ENCODE measurements at regions not wholly inside any gene's neighbourhood (a gene's known extent, or its start where the extent isn't known, plus 50 kb on each side); places are given as distances from the start of the nearest gene placed in this dataset.

DNA sequence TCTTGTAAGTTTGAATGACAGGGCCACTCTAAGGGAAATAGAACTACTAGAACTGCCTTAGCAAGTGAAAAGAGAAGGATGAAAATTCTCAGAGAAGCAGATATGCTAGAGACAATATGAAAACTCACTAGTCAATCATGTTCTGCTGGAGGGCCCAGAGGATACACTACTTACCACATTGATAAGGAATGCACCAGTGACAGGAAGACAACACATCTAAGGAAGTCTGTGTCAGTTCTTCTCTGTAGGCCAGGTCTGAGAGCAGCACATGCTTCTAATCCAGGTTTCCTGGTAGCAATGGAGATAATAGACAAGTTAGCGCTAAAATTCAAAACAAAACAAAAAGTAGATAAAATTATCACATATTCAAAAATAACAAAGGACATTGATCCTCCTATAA lies 235.2 kb upstream of the AKR1E2 start:
- ATAC-seq (ENCODE audit: insufficient read depth, low read depth), result peak; percentile 62; the same call in 2 of the 3 replicates
- H3K4me3 ChIP-seq (ENCODE audit: low read depth in 1 of 2, low read length in 2 of 2), result no peak overlapping the region
- H3K27me3 ChIP-seq (ENCODE audit: insufficient read depth, low read length, poor library complexity), result no peaks in the 10 kb centered on the region
- no peaks in the 10 kb centered on the region for H3K9me3 ChIP-seq (ENCODE audit: insufficient read depth, low read length, severe bottlenecking)
- H3K36me3 ChIP-seq (ENCODE audit: insufficient read depth, low read length), result no peaks in the 10 kb centered on the region
- no peak for DNase-seq
- no peaks in the 10 kb centered on the region for H4K20me1 ChIP-seq (ENCODE audit: insufficient read depth, low read length)
- TF ChIP-seq, protein P1, sequence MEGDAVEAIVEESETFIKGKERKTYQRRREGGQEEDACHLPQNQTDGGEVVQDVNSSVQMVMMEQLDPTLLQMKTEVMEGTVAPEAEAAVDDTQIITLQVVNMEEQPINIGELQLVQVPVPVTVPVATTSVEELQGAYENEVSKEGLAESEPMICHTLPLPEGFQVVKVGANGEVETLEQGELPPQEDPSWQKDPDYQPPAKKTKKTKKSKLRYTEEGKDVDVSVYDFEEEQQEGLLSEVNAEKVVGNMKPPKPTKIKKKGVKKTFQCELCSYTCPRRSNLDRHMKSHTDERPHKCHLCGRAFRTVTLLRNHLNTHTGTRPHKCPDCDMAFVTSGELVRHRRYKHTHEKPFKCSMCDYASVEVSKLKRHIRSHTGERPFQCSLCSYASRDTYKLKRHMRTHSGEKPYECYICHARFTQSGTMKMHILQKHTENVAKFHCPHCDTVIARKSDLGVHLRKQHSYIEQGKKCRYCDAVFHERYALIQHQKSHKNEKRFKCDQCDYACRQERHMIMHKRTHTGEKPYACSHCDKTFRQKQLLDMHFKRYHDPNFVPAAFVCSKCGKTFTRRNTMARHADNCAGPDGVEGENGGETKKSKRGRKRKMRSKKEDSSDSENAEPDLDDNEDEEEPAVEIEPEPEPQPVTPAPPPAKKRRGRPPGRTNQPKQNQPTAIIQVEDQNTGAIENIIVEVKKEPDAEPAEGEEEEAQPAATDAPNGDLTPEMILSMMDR (IDR thresholded peaks at IDR 0.05; ENCODE audit: borderline replicate concordance, extremely low read depth, low read length, poor library complexity, severe bottlenecking), result no peak
- no peak for TF ChIP-seq EZH2 (IDR thresholded peaks at IDR 0.05; ENCODE audit: borderline replicate concordance, low read depth, low read length, severe bottlenecking)
- H3K4me1 ChIP-seq (ENCODE audit: insufficient read depth, low read length), result no peaks in the 10 kb centered on the region
- no peaks in the 10 kb centered on the region for H3K79me2 ChIP-seq (ENCODE audit: insufficient read depth, low read length)
- no peak overlapping the region; the same call in 1 of the 2 replicates for H2AFZ ChIP-seq (ENCODE audit: low read depth, low read length)
- no peak overlapping the region for H3K27ac ChIP-seq (ENCODE audit: low read length)
- no peak overlapping the region for H3K9ac ChIP-seq (ENCODE audit: low read depth, low read length)
- no peak overlapping the region for H3K4me2 ChIP-seq (ENCODE audit: insufficient read depth, low read length)

DNA sequence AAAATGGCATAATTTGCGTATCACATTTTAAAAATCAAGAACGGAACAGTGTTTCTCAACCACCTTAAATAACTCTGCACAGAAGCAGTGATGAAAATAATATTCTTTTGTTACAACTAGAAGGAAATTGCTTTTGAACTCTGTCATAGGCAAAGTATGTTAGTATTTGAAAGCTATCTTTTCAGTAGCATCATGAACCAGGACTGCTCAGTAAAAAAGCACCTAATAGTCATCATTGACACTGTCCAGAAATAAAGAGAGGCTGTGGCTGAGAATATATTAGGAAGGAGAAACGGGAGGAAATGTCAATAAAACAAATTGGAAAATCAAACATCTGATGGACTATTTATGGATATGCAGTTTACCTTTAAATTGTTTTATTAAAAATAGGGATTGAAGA lies 237.2 kb upstream of the AKR1E2 start:
- TF ChIP-seq, protein P1 (IDR thresholded peaks at IDR 0.05; ENCODE audit: borderline replicate concordance, extremely low read depth, low read length, poor library complexity, severe bottlenecking), result no peak
- no peak for TF ChIP-seq EZH2 (IDR thresholded peaks at IDR 0.05; ENCODE audit: borderline replicate concordance, low read depth, low read length, severe bottlenecking)
- Histone ChIP-seq H3K4me2 (ENCODE audit: insufficient read depth, low read length) (no peak overlapping the region), H3K9ac (ENCODE audit: low read depth, low read length) (no peak overlapping the region), H3K9me3 (ENCODE audit: insufficient read depth, low read length, severe bottlenecking) (no peaks in the 10 kb centered on the region), H3K36me3 (ENCODE audit: insufficient read depth, low read length) (no peaks in the 10 kb centered on the region), H3K27ac (ENCODE audit: low read length) (no peak overlapping the region), H3K4me1 (ENCODE audit: insufficient read depth, low read length) (no peaks in the 10 kb centered on the region), H3K4me3 (ENCODE audit: low read depth in 1 of 2, low read length in 2 of 2) (no peak overlapping the region), H2AFZ (ENCODE audit: low read depth, low read length) (no peak overlapping the region), H4K20me1 (ENCODE audit: insufficient read depth, low read length) (no peaks in the 10 kb centered on the region), H3K27me3 (ENCODE audit: insufficient read depth, low read length, poor library complexity) (no peaks in the 10 kb centered on the region), H3K79me2 (ENCODE audit: insufficient read depth, low read length) (no peaks in the 10 kb centered on the region)
- DNase-seq, result no peak
- ATAC-seq (ENCODE audit: insufficient read depth, low read depth), result no peak

- Histone ChIP-seq H3K9ac (ENCODE audit: low read depth, low read length) (no peak overlapping the region), H3K9me3 (ENCODE audit: insufficient read depth, low read length, severe bottlenecking) (no peaks in the 10 kb centered on the region), H3K79me2 (ENCODE audit: insufficient read depth, low read length) (no peaks in the 10 kb centered on the region), H2AFZ (ENCODE audit: low read depth, low read length) (no peak overlapping the region), H3K4me2 (ENCODE audit: insufficient read depth, low read length) (no peak overlapping the region), H3K4me1 (ENCODE audit: insufficient read depth, low read length) (no peaks in the 10 kb centered on the region), H4K20me1 (ENCODE audit: insufficient read depth, low read length) (no peaks in the 10 kb centered on the region), H3K27me3 (ENCODE audit: insufficient read depth, low read length, poor library complexity) (no peaks in the 10 kb centered on the region), H3K4me3 (ENCODE audit: low read depth in 1 of 2, low read length in 2 of 2) (no peak overlapping the region), H3K36me3 (ENCODE audit: insufficient read depth, low read length) (no peaks in the 10 kb centered on the region), H3K27ac (ENCODE audit: low read length) (no peak overlapping the region)
- TF ChIP-seq EZH2 (IDR thresholded peaks at IDR 0.05; ENCODE audit: borderline replicate concordance, low read depth, low read length, severe bottlenecking), result no peak
- TF ChIP-seq, protein P1 (IDR thresholded peaks at IDR 0.05; ENCODE audit: borderline replicate concordance, extremely low read depth, low read length, poor library complexity, severe bottlenecking), result no peak
- DNase-seq, result no peak
- no peak for ATAC-seq (ENCODE audit: insufficient read depth, low read depth)
Observed at GRCh38 chr10:4587466-4587865, 238.5 kb upstream of the AKR1E2 start.

GRCh38 chr10:4586776-4587175 lies 239.2 kb upstream of the AKR1E2 start:
- H3K27me3 ChIP-seq (ENCODE audit: insufficient read depth, low read length, poor library complexity), result no peaks in the 10 kb centered on the region
- DNase-seq, result no peak
- no peaks in the 10 kb centered on the region for H4K20me1 ChIP-seq (ENCODE audit: insufficient read depth, low read length)
- TF ChIP-seq EZH2 (IDR thresholded peaks at IDR 0.05; ENCODE audit: borderline replicate concordance, low read depth, low read length, severe bottlenecking), result no peak
- TF ChIP-seq, protein P1 (IDR thresholded peaks at IDR 0.05; ENCODE audit: borderline replicate concordance, extremely low read depth, low read length, poor library complexity, severe bottlenecking), result no peak
- no peaks in the 10 kb centered on the region for H3K79me2 ChIP-seq (ENCODE audit: insufficient read depth, low read length)
- no peak overlapping the region for H3K4me2 ChIP-seq (ENCODE audit: insufficient read depth, low read length)
- no peak overlapping the region for H3K9ac ChIP-seq (ENCODE audit: low read depth, low read length)
- no peak for ATAC-seq (ENCODE audit: insufficient read depth, low read depth)
- H3K4me1 ChIP-seq (ENCODE audit: insufficient read depth, low read length), result no peaks in the 10 kb centered on the region
- no peak overlapping the region for H3K4me3 ChIP-seq (ENCODE audit: low read depth in 1 of 2, low read length in 2 of 2)
- H3K36me3 ChIP-seq (ENCODE audit: insufficient read depth, low read length), result no peaks in the 10 kb centered on the region
- H3K9me3 ChIP-seq (ENCODE audit: insufficient read depth, low read length, severe bottlenecking), result no peaks in the 10 kb centered on the region
- no peak overlapping the region for H3K27ac ChIP-seq (ENCODE audit: low read length)
- H2AFZ ChIP-seq (ENCODE audit: low read depth, low read length), result no peak overlapping the region

All from DND-41 (cell line).